Vagina (tissue), 2 donors: ENCODE measurements at regions not wholly inside any gene's neighbourhood (a gene's known extent, or its start where the extent isn't known, plus 50 kb on each side); places are given as distances from the start of the nearest gene placed in this dataset.

ENCODE experiments used
- DNase-seq, 2 donors: peaks; one replicate each; pipeline ENCODE4 v3.0.0-alpha.2; 2017; ENCODE audit errors: extremely low spot score in 2 of 2
- H3K27ac ChIP-seq: fragments of 200-600 bp; sonication (generic); one replicate; pipeline ENCODE4 v1.5.1; 2019
- H3K27me3 ChIP-seq: fragments of 200-600 bp; sonication (generic); one replicate; pipeline ENCODE4 v1.5.1; 2019
- H3K36me3 ChIP-seq, 2 donors: fragments of 200-600 bp; sonication (generic); one replicate each; pipeline ENCODE4 v1.5.1; 2017 to 2019
- H3K4me1 ChIP-seq: fragments of 200-600 bp; sonication (generic); one replicate; pipeline ENCODE4 v1.5.1; 2019
- H3K4me3 ChIP-seq, 2 donors: fragments of 200-600 bp; sonication (generic); 1 replicate in 1 of 2; 2 replicates in 1 of 2; pipeline ENCODE4 v1.5.1; 2016 to 2019
- H3K9me3 ChIP-seq: fragments of 200-600 bp; sonication (generic); one replicate; pipeline ENCODE4 v1.5.1; 2019
- POLR2A ChIP-seq, 2 donors: fragments of 450-650 bp; IDR thresholded peaks; one replicate each; pipeline ENCODE4 v1.6.1; 2017; ENCODE audit warnings: antibody characterized with exemption in 2 of 2, mild to moderate bottlenecking in 2 of 2, moderate library complexity in 2 of 2
- POLR2AphosphoS5 ChIP-seq, 2 donors: sonication (generic); formaldehyde crosslinking; IDR thresholded peaks; one replicate each; pipeline ENCODE4 v1.9.0; 2017; ENCODE audit warnings: antibody characterized with exemption in 2 of 2, mild to moderate bottlenecking in 2 of 2, low read depth in 1 of 2; ENCODE audit not compliant: insufficient read depth in 1 of 2
- intact Hi-C: fragments of 100-400 bp; cut with DNase I; formaldehyde crosslinking; loops from one replicate; pipeline ENCODE4 v1.15.1; 2023
- TF ChIP-seq, protein P1 (sequence below), 3 experiments: fragments of 450-650 bp in 2 of 3; fragments of 200-600 bp in 1 of 3; sonication (generic) in 1 of 3; IDR thresholded peaks; one replicate each; pipeline ENCODE4 v1.5.1; 2017 to 2019; ENCODE audit warnings: antibody characterized with exemption in 3 of 3, mild to moderate bottlenecking in 2 of 3, moderate library complexity in 2 of 3

GRCh38 chr5:171617817-171618591 is 167.6 kb upstream of the SMIM23 start:
- intact Hi-C loops, result no loop called here
- no peak overlapping the region for H3K4me3 ChIP-seq

DNA sequence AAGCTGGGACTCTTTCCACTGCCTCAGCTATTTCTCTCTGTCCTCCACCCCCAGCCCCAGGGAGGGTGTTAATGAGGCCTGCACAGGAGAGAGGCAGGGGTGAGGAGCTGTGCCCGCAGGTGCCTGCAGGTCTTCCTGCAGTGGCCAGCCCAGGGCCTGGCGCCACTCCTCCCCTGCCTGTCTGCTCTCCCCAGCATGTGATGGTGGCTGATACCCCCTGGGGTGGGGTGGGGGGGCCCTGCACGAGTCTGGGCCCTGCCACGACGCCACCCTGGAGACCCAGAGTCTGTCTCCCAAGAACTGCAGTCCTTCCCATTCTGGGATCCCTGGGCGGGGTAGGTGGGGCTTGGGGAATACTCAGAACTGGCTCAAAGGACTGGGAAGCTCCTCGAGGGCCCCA is 166.4 kb upstream of the SMIM23 start:
- no peaks in the 10 kb centered on the region for H3K9me3 ChIP-seq
- no peaks in the 10 kb centered on the region for H3K4me1 ChIP-seq
- DNase-seq, result no peak
- H3K27me3 ChIP-seq, result no peaks in the 10 kb centered on the region
- no peak for TF ChIP-seq POLR2A (IDR thresholded peaks at IDR 0.05)
- TF ChIP-seq, protein P1, sequence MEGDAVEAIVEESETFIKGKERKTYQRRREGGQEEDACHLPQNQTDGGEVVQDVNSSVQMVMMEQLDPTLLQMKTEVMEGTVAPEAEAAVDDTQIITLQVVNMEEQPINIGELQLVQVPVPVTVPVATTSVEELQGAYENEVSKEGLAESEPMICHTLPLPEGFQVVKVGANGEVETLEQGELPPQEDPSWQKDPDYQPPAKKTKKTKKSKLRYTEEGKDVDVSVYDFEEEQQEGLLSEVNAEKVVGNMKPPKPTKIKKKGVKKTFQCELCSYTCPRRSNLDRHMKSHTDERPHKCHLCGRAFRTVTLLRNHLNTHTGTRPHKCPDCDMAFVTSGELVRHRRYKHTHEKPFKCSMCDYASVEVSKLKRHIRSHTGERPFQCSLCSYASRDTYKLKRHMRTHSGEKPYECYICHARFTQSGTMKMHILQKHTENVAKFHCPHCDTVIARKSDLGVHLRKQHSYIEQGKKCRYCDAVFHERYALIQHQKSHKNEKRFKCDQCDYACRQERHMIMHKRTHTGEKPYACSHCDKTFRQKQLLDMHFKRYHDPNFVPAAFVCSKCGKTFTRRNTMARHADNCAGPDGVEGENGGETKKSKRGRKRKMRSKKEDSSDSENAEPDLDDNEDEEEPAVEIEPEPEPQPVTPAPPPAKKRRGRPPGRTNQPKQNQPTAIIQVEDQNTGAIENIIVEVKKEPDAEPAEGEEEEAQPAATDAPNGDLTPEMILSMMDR (IDR thresholded peaks at IDR 0.05), result no peak
- TF ChIP-seq POLR2AphosphoS5 (IDR thresholded peaks at IDR 0.05; ENCODE audit: insufficient read depth in 1 of 2, low read depth in 1 of 2), result no peak
- H3K27ac ChIP-seq, result no peak overlapping the region
- intact Hi-C loops, result no loop called here
- no peak overlapping the region for H3K4me3 ChIP-seq
- no peaks in the 10 kb centered on the region for H3K36me3 ChIP-seq

More at GRCh38 chr5:171617817-171618591, 167.6 kb upstream of the SMIM23 start:
- TF ChIP-seq, protein P1 (IDR thresholded peaks at IDR 0.05), result no peak
- no peak for TF ChIP-seq POLR2A (IDR thresholded peaks at IDR 0.05)
- TF ChIP-seq POLR2AphosphoS5 (IDR thresholded peaks at IDR 0.05; ENCODE audit: insufficient read depth in 1 of 2, low read depth in 1 of 2), result no peak
- Histone ChIP-seq H3K36me3 (no peaks in the 10 kb centered on the region), H3K4me1 (no peaks in the 10 kb centered on the region), H3K27me3 (no peaks in the 10 kb centered on the region), H3K27ac (no peak overlapping the region), H3K9me3 (no peaks in the 10 kb centered on the region)
- no peak for DNase-seq

- intact Hi-C loops, result no loop called here
Measured at GRCh38 chr5:171619744-171620143, 165.9 kb upstream of the SMIM23 start.

GRCh38 chr5:171622010-171622409 is 163.6 kb upstream of the SMIM23 start:
- intact Hi-C loops, result no loop called here
- no peaks in the 10 kb centered on the region for H3K9me3 ChIP-seq
- no peak overlapping the region for H3K27ac ChIP-seq
- H3K4me3 ChIP-seq, result no peak overlapping the region
- TF ChIP-seq, protein P1 (IDR thresholded peaks at IDR 0.05), result no peak
- TF ChIP-seq POLR2AphosphoS5 (IDR thresholded peaks at IDR 0.05; ENCODE audit: insufficient read depth in 1 of 2, low read depth in 1 of 2) (no peak), POLR2A (IDR thresholded peaks at IDR 0.05) (no peak)
- H3K36me3 ChIP-seq, result no peaks in the 10 kb centered on the region
- no peaks in the 10 kb centered on the region for H3K4me1 ChIP-seq
- no peaks in the 10 kb centered on the region for H3K27me3 ChIP-seq
- DNase-seq, result no peak

More at GRCh38 chr5:171619744-171620143, 165.9 kb upstream of the SMIM23 start:
- Histone ChIP-seq H3K4me1 (no peaks in the 10 kb centered on the region), H3K9me3 (no peaks in the 10 kb centered on the region), H3K27me3 (no peaks in the 10 kb centered on the region), H3K4me3 (no peak overlapping the region), H3K27ac (no peak overlapping the region), H3K36me3 (no peaks in the 10 kb centered on the region)
- TF ChIP-seq POLR2A (IDR thresholded peaks at IDR 0.05), result no peak
- TF ChIP-seq, protein P1 (IDR thresholded peaks at IDR 0.05), result no peak
- TF ChIP-seq POLR2AphosphoS5 (IDR thresholded peaks at IDR 0.05; ENCODE audit: insufficient read depth in 1 of 2, low read depth in 1 of 2), result no peak
- no peak for DNase-seq

GRCh38 chr5:171623107-171623506 is 162.5 kb upstream of the SMIM23 start:
- H3K4me3 ChIP-seq, result no peak overlapping the region
- intact Hi-C loops, result no loop called here
- no peak for DNase-seq
- H3K27me3 ChIP-seq, result no peaks in the 10 kb centered on the region
- no peaks in the 10 kb centered on the region for H3K4me1 ChIP-seq
- H3K27ac ChIP-seq, result no peak overlapping the region
- H3K9me3 ChIP-seq, result no peaks in the 10 kb centered on the region
- H3K36me3 ChIP-seq, result no peaks in the 10 kb centered on the region
- TF ChIP-seq POLR2A (IDR thresholded peaks at IDR 0.05) (no peak), POLR2AphosphoS5 (IDR thresholded peaks at IDR 0.05; ENCODE audit: insufficient read depth in 1 of 2, low read depth in 1 of 2) (no peak)
- TF ChIP-seq, protein P1 (IDR thresholded peaks at IDR 0.05), result no peak
